Pancreas (tissue), 10 donors: ENCODE measurements at regions not wholly inside any gene's neighbourhood (a gene's known extent, or its start where the extent isn't known, plus 50 kb on each side); places are given as distances from the start of the nearest gene placed in this dataset.

Source experiments
- ATAC-seq, 4 donors: fragments of 200-7000 bp; cut with Tn5 transposase; one replicate each; pipeline versions ENCODE4 v1.8.0 to v1.9.1; 2020; ENCODE audit warnings: mild to moderate bottlenecking in 4 of 4, moderate library complexity in 4 of 4
- DNase-seq, 6 donors: peaks; one replicate each; pipeline ENCODE4 v3.0.0-alpha.2; 2020
- FAIRE-seq: peaks from 2 replicates; lab custom pipeline; 2012; peaks lifted over from hg19 to GRCh38; lab: Jason Lieb, UNC
- H3K27ac ChIP-seq, 4 donors: fragments of 200-600 bp; sonication (generic); 1 replicate in 3 of 4; 2 replicates in 1 of 4; pipeline versions ENCODE4 v1.5.0 to v1.8.0; 2020
- H3K27me3 ChIP-seq, 4 donors: fragments of 200-600 bp; one replicate each; pipeline ENCODE4 v1.8.0; 2021
- H3K36me3 ChIP-seq, 3 donors: fragments of 200-600 bp; sonication (generic) in 1 of 3; one replicate each; pipeline versions ENCODE4 v1.5.0 to v1.8.0; 2020 to 2021
- H3K4me1 ChIP-seq, 3 donors: fragments of 200-600 bp; one replicate each; pipeline ENCODE4 v1.8.0; 2021
- H3K4me3 ChIP-seq, 4 donors: fragments of 200-600 bp; sonication (generic) in 2 of 4; one replicate each; pipeline versions ENCODE4 v1.5.0 to v1.8.0; 2020 to 2021
- H3K9me3 ChIP-seq, 4 donors: fragments of 200-600 bp; one replicate each; pipeline ENCODE4 v1.8.0; 2021
- WGBS, 2 donors: extraction: QIAGEN DNeasy Blood & Tissue Kit; methylation state at CpG; one replicate each; pipeline ENCODE4 v1.1.7; 2013; 5-methylcytosine and 5-hydroxymethylcytosine counted together
- intact Hi-C, 3 donors: fragments of 100-400 bp; cut with DNase I; formaldehyde crosslinking; loops; one replicate each; pipeline versions ENCODE4 v1.11.1 to v1.14.2; 2022
- TF ChIP-seq, protein P1 (sequence below), 4 donors: fragments of 200-600 bp; sonication (generic) in 3 of 4; IDR thresholded peaks; one replicate each; pipeline versions ENCODE4 v1.5.0 to v1.8.0; 2021; ENCODE audit warnings: antibody characterized with exemption in 4 of 4
- donor health status: healthy with polysubstance abuse.
- donor health status: DM: no; HTN: no; CAD: no; lungs with moderate emphysema.
- donor health status: DM: no; HTN: no; CAD: no.
- donor health status: control.
- donor health status: control.
- donor health status: Bipolar disorder and iron deficiency.
- donor health status: DM: yes; HTN: yes; CAD: no.
- donor health status: DM: no; HTN: no; CAD: no.
- donor health status: DM: no; HTN: no; CAD: no.
- donor health status: DM: yes; HTN: yes; CAD: no.

DNA sequence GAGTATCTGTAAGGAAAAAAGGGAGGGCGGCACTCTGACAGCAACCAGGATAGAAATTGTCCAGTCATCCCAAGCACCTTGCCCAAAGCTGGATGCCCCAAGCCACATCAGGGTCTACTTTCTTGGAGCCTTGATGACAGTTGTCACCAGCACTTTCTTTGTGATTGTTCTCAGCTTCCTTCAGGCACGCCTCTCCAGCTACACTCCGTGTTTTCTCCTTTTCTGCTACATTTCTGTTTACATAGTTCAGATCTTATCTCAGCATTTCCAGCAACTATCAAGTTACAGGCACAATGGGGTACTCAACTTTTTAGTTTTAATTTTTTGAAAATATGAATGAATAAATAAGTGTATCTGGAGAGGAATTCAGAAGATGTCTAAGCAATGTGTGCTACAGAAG, 115.3 kb upstream of the CELF4 start:
- 28 to 36% methylated on average over 3 of the region's 3 CpGs for WGBS, 2 donors
- no peak for DNase-seq
- FAIRE-seq, result no peak
- Histone ChIP-seq H3K9me3 (no peaks in the 10 kb centered on the region), H3K4me1 (no peaks in the 10 kb centered on the region), H3K36me3 (no peaks in the 10 kb centered on the region), H3K27me3 (no peaks in the 10 kb centered on the region), H3K27ac (no peak overlapping the region), H3K4me3 (no peak overlapping the region)
- TF ChIP-seq, protein P1, sequence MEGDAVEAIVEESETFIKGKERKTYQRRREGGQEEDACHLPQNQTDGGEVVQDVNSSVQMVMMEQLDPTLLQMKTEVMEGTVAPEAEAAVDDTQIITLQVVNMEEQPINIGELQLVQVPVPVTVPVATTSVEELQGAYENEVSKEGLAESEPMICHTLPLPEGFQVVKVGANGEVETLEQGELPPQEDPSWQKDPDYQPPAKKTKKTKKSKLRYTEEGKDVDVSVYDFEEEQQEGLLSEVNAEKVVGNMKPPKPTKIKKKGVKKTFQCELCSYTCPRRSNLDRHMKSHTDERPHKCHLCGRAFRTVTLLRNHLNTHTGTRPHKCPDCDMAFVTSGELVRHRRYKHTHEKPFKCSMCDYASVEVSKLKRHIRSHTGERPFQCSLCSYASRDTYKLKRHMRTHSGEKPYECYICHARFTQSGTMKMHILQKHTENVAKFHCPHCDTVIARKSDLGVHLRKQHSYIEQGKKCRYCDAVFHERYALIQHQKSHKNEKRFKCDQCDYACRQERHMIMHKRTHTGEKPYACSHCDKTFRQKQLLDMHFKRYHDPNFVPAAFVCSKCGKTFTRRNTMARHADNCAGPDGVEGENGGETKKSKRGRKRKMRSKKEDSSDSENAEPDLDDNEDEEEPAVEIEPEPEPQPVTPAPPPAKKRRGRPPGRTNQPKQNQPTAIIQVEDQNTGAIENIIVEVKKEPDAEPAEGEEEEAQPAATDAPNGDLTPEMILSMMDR (IDR thresholded peaks at IDR 0.05), result no peak
- no peak for ATAC-seq
- intact Hi-C loops, result no loop called here

DNA sequence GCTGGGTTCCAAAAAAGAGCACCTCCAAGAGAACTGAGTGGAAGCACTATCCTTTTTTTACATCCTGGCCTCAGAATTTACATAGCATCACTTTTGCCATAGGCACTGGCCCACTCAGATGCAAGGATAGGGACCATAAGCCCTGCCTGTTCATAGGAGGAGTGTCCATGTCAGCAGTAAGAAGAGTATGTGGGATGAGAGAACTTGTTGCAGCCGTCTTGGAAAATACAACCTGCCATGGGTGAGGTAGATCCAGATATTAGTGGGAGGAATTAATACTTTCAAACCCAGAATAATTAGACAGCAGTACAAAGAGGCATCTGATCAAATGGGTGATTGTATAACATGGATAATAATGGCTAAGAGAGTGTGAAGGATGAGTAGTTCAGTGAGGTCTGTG, 110.7 kb upstream of the CELF4 start:
- intact Hi-C loops, result no loop called here
- Histone ChIP-seq H3K27ac (no peak overlapping the region), H3K4me3 (no peak overlapping the region), H3K9me3 (no peaks in the 10 kb centered on the region), H3K4me1 (no peaks in the 10 kb centered on the region), H3K27me3 (no peaks in the 10 kb centered on the region), H3K36me3 (no peaks in the 10 kb centered on the region)
- TF ChIP-seq, protein P1 (IDR thresholded peaks at IDR 0.05), result no peak
- DNase-seq (no peak), FAIRE-seq (no peak), ATAC-seq (no peak)
- 35 to 56% methylated on average over 1 of the region's 1 CpG for WGBS, 2 donors

DNA sequence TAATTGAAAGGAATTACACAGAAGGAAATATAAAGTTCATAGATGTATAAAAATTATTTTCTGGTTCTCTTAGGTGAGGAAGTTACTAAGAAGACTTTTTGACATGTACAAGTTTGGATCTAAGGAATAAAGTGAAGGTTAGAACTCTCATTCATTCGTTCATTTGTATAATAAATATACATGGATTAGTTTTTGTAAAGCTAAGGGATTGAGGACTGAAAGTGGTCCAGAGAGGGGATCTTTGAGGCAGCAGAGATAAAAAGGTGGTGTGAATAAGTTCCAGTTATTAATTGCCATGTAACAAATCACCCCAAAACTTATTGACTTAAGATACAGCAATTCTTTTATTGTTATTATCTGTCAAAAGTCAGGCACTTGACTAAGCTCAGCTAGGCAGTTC, 110.1 kb upstream of the CELF4 start:
- intact Hi-C loops, result no loop called here
- no peak for DNase-seq
- Histone ChIP-seq H3K36me3 (no peaks in the 10 kb centered on the region), H3K27me3 (no peaks in the 10 kb centered on the region), H3K4me3 (no peak overlapping the region), H3K4me1 (no peaks in the 10 kb centered on the region), H3K9me3 (no peaks in the 10 kb centered on the region), H3K27ac (no peak overlapping the region)
- no peak for ATAC-seq
- TF ChIP-seq, protein P1 (IDR thresholded peaks at IDR 0.05), result no peak
- no peak for FAIRE-seq
- WGBS, 2 donors, result 48 to 77% methylated on average over 1 of the region's 1 CpG

DNA sequence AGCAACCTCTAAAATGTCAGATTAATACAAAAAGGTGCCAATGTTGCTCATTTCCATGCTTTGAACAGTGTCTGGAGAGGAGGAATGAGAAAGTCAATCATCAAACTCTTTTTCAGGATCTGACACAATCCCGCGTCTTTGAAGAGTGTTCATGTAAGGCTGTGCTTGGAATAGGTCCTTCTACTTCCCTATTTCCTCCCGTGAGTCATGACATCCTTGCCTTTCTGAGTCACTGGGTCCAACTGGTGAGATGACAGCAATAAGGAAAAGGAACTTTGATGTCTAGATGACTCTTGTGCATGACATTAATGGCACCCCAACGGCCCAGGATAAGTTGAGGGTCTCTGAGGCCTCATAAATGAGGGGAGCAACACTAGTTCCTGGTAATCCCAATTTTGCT, 109.0 kb upstream of the CELF4 start:
- intact Hi-C loops, result no loop called here
- ATAC-seq, result no peak
- FAIRE-seq, result no peak

DNA sequence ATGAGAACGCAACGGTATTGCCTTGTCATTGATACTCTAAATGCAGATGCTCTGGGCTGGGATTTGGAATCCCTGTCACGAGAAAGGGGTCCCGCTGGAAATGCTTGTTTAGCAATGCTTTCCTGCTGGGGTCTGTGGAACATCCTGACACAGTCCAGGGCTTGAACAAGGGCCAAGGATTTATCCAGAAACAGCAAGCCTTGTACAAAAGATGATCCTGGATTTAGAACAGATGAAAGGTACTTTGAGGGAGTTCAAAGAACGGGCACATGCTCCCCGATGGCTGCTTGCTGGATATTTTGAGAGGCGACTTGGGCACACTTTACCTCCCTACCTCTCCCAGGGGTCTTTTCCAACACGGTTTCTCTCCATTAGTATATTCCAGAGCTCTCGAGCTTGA, 108.1 kb upstream of the CELF4 start:
- Histone ChIP-seq H3K27me3 (no peaks in the 10 kb centered on the region), H3K36me3 (no peaks in the 10 kb centered on the region), H3K9me3 (no peaks in the 10 kb centered on the region), H3K27ac (no peak overlapping the region), H3K4me3 (no peak overlapping the region), H3K4me1 (no peaks in the 10 kb centered on the region)
- intact Hi-C loops, result no loop called here
- no peak for FAIRE-seq
- no peak for DNase-seq
- TF ChIP-seq, protein P1 (IDR thresholded peaks at IDR 0.05), result no peak
- 59 to 61% methylated on average over 9 of the region's 9 CpGs for WGBS, 2 donors
- ATAC-seq, result no peak

More for the DNA sequence above, 109.0 kb upstream of the CELF4 start:
- Histone ChIP-seq H3K4me3 (no peak overlapping the region), H3K4me1 (no peaks in the 10 kb centered on the region), H3K27ac (no peak overlapping the region), H3K36me3 (no peaks in the 10 kb centered on the region), H3K27me3 (no peaks in the 10 kb centered on the region), H3K9me3 (no peaks in the 10 kb centered on the region)
- DNase-seq, result no peak
- WGBS, 2 donors, result 64 to 75% methylated on average over 4 of the region's 4 CpGs
- TF ChIP-seq, protein P1 (IDR thresholded peaks at IDR 0.05), result no peak
